GM12892 (cell line): ENCODE measurements at regions not wholly inside any gene's neighbourhood (a gene's known extent, or its start where the extent isn't known, plus 50 kb on each side); places are given as distances from the start of the nearest gene placed in this dataset.
"Not testable (repeated sequence)": the region's sequence is repeated elsewhere in the genome, so short reads cannot be mapped to it uniquely, and the experiment has no call there.

Experiments used
- DNase-seq: peaks from one replicate; pipeline ENCODE4 v3.0.0; 2011; ENCODE audit not compliant: insufficient read length
- FAIRE-seq: peaks from 2 replicates; lab custom pipeline; 2011; peaks lifted over from hg19 to GRCh38; lab: Jason Lieb, UNC
- POLR2A ChIP-seq: IDR thresholded peaks from 2 replicates; pipeline ENCODE4 v1.6.1; 2011; ENCODE audit warnings: low read depth, low read length, control low read depth
- POLR2AphosphoS5 ChIP-seq: IDR thresholded peaks from 2 replicates; pipeline ENCODE4 v1.6.1; 2011; ENCODE audit warnings: low read depth, low read length, control low read depth
- TAF1 ChIP-seq: IDR thresholded peaks from 2 replicates; pipeline ENCODE4 v1.6.1; 2011; ENCODE audit warnings: low read depth, mild to moderate bottlenecking, control low read depth, low read length, borderline replicate concordance

DNA sequence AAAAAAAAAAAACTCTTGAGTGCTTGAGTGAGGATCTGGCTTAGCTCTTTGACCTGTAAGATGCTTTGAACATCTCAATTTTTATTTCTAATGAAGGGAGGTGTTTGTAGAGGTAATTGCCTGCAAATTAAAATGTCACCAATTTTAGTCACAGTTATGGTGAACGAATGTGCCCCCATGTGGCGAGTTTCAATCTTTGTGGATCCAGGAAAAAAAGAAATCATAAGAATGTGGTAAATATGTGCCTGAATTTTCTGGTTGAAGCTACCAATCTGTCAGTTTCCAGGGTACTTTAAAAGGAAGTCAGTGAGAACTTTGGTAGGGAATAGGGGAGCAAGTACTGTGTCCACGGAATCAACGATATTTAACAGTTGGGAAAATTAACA is 1772.4 kb upstream of the CDH9 start:
- FAIRE-seq (no peak), DNase-seq (no peak)
- TF ChIP-seq POLR2A, result no peak
- no peak for TF ChIP-seq TAF1
- no peak for TF ChIP-seq POLR2AphosphoS5

GRCh38 chr5:28809811-28810750 is 1771.7 kb upstream of the CDH9 start:
- no peak for TF ChIP-seq POLR2A
- TF ChIP-seq POLR2AphosphoS5, result no peak
- no peak for TF ChIP-seq TAF1
- DNase-seq, result peak; percentile 0
- no peak for FAIRE-seq

- TF ChIP-seq POLR2A (no peak), POLR2AphosphoS5 (no peak), TAF1 (no peak)
- FAIRE-seq, result no peak
These were observed 1770.8 kb upstream of the CDH9 start for GRCh38 chr5:28808967-28809810.

GRCh38 chr5:28807195-28807729 is 1768.9 kb upstream of the CDH9 start:
- TF ChIP-seq POLR2A (no peak), POLR2AphosphoS5 (no peak), TAF1 (no peak)
- no peak for FAIRE-seq
- DNase-seq, result no peak

More at GRCh38 chr5:28808967-28809810, 1770.8 kb upstream of the CDH9 start:
- DNase-seq, result no peak

DNA sequence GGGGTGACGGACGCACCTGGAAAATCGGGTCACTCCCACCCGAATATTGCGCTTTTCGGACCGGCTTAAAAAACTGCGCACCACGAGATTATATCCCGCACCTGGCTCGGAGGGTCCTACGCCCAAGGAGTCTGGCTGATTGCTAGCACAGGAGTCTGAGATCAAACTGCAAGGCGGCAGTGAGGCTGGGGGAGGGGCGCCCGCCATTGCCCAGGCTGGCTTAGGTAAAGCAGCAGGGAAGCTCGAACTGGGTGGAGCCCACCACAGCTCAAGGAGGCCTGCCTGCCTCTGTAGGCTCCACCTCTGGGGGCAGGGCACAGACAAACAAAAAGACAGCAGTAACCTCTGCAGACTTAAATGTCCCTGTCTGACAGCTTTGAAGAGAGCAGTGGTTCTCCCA is 1760.6 kb upstream of the CDH9 start:
- not testable (repeated sequence) for DNase-seq, FAIRE-seq

GRCh38 chr5:28788954-28789353 is 1750.6 kb upstream of the CDH9 start:
- DNase-seq, result no peak
- no peak for FAIRE-seq
- no peak for TF ChIP-seq TAF1
- TF ChIP-seq POLR2A, result no peak
- no peak for TF ChIP-seq POLR2AphosphoS5

GRCh38 chr5:28780083-28780692 is 1741.8 kb upstream of the CDH9 start:
- FAIRE-seq (no peak), DNase-seq (no peak)
- no peak for TF ChIP-seq POLR2AphosphoS5
- TF ChIP-seq TAF1, result no peak
- no peak for TF ChIP-seq POLR2A

GRCh38 chr5:28779161-28779754 is 1740.9 kb upstream of the CDH9 start:
- DNase-seq (no peak), FAIRE-seq (no peak)
- TF ChIP-seq POLR2A (no peak), POLR2AphosphoS5 (no peak), TAF1 (no peak)

- FAIRE-seq (no peak), DNase-seq (no peak)
- TF ChIP-seq TAF1 (no peak), POLR2AphosphoS5 (no peak), POLR2A (no peak)
These were observed 1731.9 kb upstream of the CDH9 start for GRCh38 chr5:28770307-28770706.

DNA sequence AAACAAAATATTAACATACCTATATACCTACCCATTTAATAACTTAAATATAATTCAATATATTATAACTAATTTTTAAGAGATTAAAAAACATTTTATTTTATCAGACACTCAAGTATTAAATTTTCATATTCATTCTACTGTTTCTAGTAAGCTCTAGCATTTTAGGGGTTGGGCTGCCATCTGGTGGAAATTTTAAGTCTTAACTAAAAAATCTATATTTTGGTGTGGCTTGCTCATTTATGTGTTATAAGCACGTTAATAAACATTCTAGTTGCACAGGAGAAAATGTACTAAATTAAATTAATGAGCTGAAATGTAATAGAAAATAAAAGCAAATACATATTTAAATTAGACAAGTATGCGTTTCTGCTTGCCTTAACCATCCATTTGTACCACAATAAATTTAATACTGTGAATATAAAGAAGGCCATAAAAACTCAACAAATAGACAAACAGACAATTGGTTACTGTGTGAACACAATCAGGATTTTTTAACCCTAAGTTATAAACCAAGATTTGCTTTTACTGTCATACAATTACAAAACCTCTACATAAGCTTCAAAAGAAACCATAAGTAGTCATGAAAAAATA is 1728.3 kb upstream of the CDH9 start:
- DNase-seq, result no peak
- FAIRE-seq, result no peak
- TF ChIP-seq TAF1 (no peak), POLR2AphosphoS5 (no peak), POLR2A (no peak)
